GM12878 (cell line): ENCODE measurements at regions not wholly inside any gene's neighbourhood (a gene's known extent, or its start where the extent isn't known, plus 50 kb on each side); places are given as distances from the start of the nearest gene placed in this dataset.

Experiments
- ATF3 ChIP-seq: IDR thresholded peaks from 2 replicates; pipeline ENCODE4 v1.6.1; 2011; ENCODE audit warnings: low read depth, mild to moderate bottlenecking, low read length, moderate library complexity, borderline replicate concordance; ENCODE audit errors: extremely low read depth
- SUPT20H ChIP-seq: IDR thresholded peaks from 2 replicates; pipeline ENCODE4 v1.6.1; 2011; ENCODE audit warnings: low read depth, mild to moderate bottlenecking, low read length, moderate library complexity, borderline replicate concordance; ENCODE audit not compliant: control insufficient read depth
- TF ChIP-seq, protein P1 (sequence below): IDR thresholded peaks from 2 replicates; pipeline ENCODE4 v1.6.1; 2012; ENCODE audit warnings: low read depth, low read length, improper control_type of control experiment

DNA sequence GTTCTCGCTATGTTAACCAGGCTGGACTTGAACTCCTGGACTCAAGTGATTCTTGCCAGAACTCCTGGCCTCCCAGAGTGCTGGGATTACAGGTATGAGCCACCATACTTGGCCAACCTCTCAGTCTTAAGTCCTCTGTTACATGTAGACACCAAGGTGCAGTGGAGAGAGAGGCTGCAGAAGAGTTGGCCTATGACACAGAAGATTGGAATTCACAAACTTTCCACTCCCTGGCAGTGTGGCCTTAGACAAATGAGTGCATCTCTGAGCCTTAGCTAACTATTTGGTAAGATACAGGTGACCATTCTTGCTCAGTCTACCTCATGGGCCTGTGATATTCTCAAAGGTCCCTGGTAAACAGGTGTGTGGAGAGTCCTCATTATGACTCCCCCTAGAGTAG lies 159.7 kb downstream of the MYCN start:
- TF ChIP-seq ATF3: no peak
- TF ChIP-seq SUPT20H: no peak
- TF ChIP-seq, protein P1, sequence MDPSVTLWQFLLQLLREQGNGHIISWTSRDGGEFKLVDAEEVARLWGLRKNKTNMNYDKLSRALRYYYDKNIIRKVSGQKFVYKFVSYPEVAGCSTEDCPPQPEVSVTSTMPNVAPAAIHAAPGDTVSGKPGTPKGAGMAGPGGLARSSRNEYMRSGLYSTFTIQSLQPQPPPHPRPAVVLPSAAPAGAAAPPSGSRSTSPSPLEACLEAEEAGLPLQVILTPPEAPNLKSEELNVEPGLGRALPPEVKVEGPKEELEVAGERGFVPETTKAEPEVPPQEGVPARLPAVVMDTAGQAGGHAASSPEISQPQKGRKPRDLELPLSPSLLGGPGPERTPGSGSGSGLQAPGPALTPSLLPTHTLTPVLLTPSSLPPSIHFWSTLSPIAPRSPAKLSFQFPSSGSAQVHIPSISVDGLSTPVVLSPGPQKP: no peak
